Stimulated activated CD4-positive, alpha-beta T cell treated with anti-CD3 and anti-CD28 coated beads, Interleukin-4, amount 100 ng/mL, for 48 hours (primary cell): ENCODE measurements at regions not wholly inside any gene's neighbourhood (a gene's known extent, or its start where the extent isn't known, plus 50 kb on each side); places are given as distances from the start of the nearest gene placed in this dataset.

Experiments used
- DNase-seq, 2 donors: peaks; one replicate each; pipeline ENCODE4 v3.0.0-alpha.2; 2020; ENCODE audit warnings: low read depth in 2 of 2

- DNase-seq: no peak
Observed at GRCh38 chr3:178385280-178385952, 150.8 kb upstream of the KCNMB2 start.

- DNase-seq: no peak
Observed at GRCh38 chr3:178386401-178386800, 149.8 kb upstream of the KCNMB2 start.

GRCh38 chr3:178386880-178387279 is 149.4 kb upstream of the KCNMB2 start:
- DNase-seq: no peak

- no peak for DNase-seq
Observed at GRCh38 chr3:178388473-178388872, 147.8 kb upstream of the KCNMB2 start.

- no peak for DNase-seq
Observed at GRCh38 chr3:178389258-178389657, 147.0 kb upstream of the KCNMB2 start.

- no peak for DNase-seq
Observed at GRCh38 chr3:178392511-178392926, 143.7 kb upstream of the KCNMB2 start.

GRCh38 chr3:178393146-178393545 is 143.1 kb upstream of the KCNMB2 start:
- no peak for DNase-seq

- no peak for DNase-seq
Observed at GRCh38 chr3:178393824-178394223, 142.4 kb upstream of the KCNMB2 start.

- DNase-seq: no peak
Observed at GRCh38 chr3:178396318-178396717, 139.9 kb upstream of the KCNMB2 start.

- DNase-seq: no peak
Observed at GRCh38 chr3:178397202-178397601, 139.0 kb upstream of the KCNMB2 start.

- no peak for DNase-seq
Observed at GRCh38 chr3:178397836-178398235, 138.4 kb upstream of the KCNMB2 start.

- no peak for DNase-seq
Observed at GRCh38 chr3:178404961-178405360, 131.3 kb upstream of the KCNMB2 start.

GRCh38 chr3:178405531-178405930 is 130.7 kb upstream of the KCNMB2 start:
- no peak for DNase-seq

GRCh38 chr3:178406206-178406605 is 130.0 kb upstream of the KCNMB2 start:
- no peak for DNase-seq

- no peak for DNase-seq
Observed at GRCh38 chr3:178415384-178415783, 120.9 kb upstream of the KCNMB2 start.

- DNase-seq: no peak
Observed at GRCh38 chr3:178417736-178418135, 118.5 kb upstream of the KCNMB2 start.

- DNase-seq: no peak
Observed at GRCh38 chr3:178419071-178419470, 117.2 kb upstream of the KCNMB2 start.

- no peak for DNase-seq
Observed at GRCh38 chr3:178420033-178420432, 116.2 kb upstream of the KCNMB2 start.

- DNase-seq: no peak
Observed at GRCh38 chr3:178421069-178421468, 115.2 kb upstream of the KCNMB2 start.

GRCh38 chr3:178422406-178422805 is 113.8 kb upstream of the KCNMB2 start:
- DNase-seq: no peak

GRCh38 chr3:178428037-178428436 is 108.2 kb upstream of the KCNMB2 start:
- DNase-seq: no peak

- DNase-seq: no peak
Observed at GRCh38 chr3:178434206-178434805, 101.9 kb upstream of the KCNMB2 start.

- DNase-seq: no peak
Observed at GRCh38 chr3:178435575-178435974, 100.7 kb upstream of the KCNMB2 start.

- DNase-seq: no peak
Observed at GRCh38 chr3:178436773-178437172, 99.5 kb upstream of the KCNMB2 start.
